HG02571 (cell line): ENCODE measurements at regions not wholly inside any gene's neighbourhood (a gene's known extent, or its start where the extent isn't known, plus 50 kb on each side); places are given as distances from the start of the nearest gene placed in this dataset.
A peak's percentile ranks its signal among the peaks of the same experiment; 100 is the strongest.

Experiments used
- ATAC-seq: cut with Tn5 transposase; IDR thresholded peaks from one replicate; pipeline ENCODE4 v1.9.1; 2021; ENCODE audit warnings: mild to moderate bottlenecking, moderate library complexity; ENCODE audit not compliant: unreplicated experiment

- ATAC-seq = no peak
Observed at GRCh38 chr1:185646202-185646683, 87.9 kb upstream of the HMCN1 start.

GRCh38 chr1:185645686-185646085, 88.5 kb upstream of the HMCN1 start:
- no peak for ATAC-seq

- no peak for ATAC-seq
Observed at GRCh38 chr1:185645162-185645640, 89.0 kb upstream of the HMCN1 start.

GRCh38 chr1:185644531-185644930, 89.7 kb upstream of the HMCN1 start:
- no peak for ATAC-seq

- ATAC-seq = peak; percentile 98
Observed at GRCh38 chr1:185636848-185637247, 97.3 kb upstream of the HMCN1 start.

DNA sequence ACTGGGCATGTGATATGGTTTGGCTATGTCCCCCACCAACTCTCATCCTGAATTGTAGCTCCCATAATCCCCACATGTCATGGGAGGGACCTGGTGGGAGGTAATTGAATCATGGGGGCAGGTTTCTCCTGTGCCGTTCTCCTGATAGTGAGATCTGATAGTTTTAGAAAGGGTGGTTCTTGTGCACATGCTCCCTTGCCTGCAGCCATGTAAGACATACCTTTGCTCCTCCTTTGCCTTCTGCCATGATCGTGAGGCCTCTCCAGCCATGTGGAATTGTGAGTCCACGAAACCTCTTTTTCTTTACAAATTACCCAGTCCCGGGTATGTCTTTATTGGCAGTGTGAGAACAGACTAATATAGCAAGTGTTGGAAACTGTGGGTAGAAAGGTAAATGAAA, 99.5 kb upstream of the HMCN1 start:
- ATAC-seq = no peak

- no peak for ATAC-seq
Observed at GRCh38 chr1:185632659-185633423, 101.3 kb upstream of the HMCN1 start.

DNA sequence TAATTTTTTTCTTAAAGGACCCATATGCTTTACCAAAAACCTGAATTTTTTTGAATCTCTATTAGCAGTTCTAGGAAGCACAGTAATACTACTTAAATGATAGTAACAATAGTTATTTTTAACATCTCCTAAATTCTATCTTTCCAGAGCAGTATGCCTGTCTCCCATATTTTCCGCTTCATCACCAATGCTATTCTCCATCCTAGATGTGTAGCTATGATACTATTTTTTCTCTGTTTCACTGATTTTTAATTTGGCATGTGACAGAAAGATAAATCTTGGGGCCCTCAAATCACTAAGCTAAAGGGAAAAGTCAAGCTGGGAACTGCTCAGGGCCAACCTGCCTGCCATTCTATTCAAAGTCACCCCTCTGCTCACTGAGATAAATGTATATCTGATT, 102.3 kb upstream of the HMCN1 start:
- no peak for ATAC-seq

GRCh38 chr1:185627761-185628501, 106.3 kb upstream of the HMCN1 start:
- ATAC-seq = no peak

DNA sequence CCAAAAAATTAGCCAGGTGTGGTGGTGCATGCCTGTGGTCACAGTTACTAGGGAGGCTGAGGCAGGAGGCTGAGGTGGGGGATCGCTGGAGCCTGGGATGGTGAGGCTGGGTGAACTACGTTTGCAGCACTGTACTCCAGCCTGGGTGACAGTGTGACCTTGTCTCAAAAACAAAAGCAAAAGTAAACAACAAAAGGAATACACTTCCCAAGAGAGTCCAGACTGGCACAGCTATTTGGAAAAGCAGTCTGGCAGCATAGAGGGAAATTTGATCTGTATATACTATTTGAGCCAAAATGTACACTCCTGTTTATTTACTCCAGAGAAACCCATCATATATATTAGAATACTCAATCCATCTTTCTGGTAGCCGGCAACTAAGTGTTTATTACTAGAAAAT, 107.0 kb upstream of the HMCN1 start:
- no peak for ATAC-seq

GRCh38 chr1:185626344-185626743, 107.8 kb upstream of the HMCN1 start:
- no peak for ATAC-seq

DNA sequence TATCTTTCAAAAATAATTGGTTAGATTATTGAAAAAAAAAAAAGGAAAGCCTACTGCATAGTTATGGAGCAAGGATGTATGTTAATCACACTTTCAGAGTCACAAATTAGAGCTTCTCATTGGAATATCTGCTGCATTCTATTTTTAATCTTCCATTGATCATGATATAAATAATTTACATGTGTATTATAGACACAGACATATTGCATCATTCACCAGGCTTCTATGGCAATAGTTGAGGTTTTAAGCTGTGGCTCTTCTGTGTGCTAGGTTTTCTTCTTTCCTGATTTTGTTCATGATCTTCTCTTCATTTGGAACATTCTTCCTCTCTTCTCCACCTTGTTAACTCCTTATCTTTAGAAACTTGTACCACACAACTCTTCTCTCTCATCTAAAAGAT, 123.2 kb upstream of the HMCN1 start:
- ATAC-seq = no peak

- peak; percentile 76 for ATAC-seq
Observed at GRCh38 chr1:185608177-185608576, 126.0 kb upstream of the HMCN1 start.

DNA sequence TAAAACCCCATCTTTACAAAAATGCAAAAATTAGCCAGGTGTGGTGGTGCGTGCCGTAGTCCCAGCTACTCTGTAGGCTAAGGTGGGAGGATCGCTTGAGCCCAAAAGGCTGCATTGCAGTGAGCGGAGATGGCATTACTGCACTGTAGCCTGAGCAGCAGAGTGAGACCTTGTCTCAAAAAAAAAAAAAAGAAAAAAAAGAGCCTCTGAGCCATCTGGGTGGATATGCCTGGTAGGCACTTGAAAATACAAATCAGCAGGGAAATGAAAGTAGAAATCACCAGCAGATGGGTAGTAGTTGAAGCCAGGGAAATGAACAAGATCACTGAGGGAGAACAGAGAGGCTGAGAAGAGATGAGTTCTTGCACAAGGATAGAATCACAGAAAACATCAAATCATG, 131.0 kb upstream of the HMCN1 start:
- peak; percentile 61 for ATAC-seq

- ATAC-seq = no peak
Observed at GRCh38 chr1:185601189-185601588, 133.0 kb upstream of the HMCN1 start.

DNA sequence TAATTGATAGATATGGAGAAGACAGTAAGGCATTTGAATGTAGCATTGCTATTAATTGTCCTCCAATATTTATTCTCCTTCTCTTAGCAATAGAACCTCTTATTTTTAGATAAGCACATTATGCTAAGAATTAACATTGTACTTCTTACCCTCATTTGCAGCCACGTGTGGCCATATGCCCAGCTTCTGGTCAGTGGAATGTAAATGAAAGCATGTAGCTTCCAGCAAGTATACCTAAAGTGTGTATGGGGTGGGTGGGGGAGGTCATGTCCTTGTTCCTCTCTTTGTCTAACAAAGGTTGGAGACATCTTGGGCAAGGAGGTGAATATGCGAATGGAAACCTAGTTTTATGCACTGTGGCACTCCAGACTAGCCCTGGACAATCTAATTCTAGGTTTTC, 133.6 kb upstream of the HMCN1 start:
- no peak for ATAC-seq

DNA sequence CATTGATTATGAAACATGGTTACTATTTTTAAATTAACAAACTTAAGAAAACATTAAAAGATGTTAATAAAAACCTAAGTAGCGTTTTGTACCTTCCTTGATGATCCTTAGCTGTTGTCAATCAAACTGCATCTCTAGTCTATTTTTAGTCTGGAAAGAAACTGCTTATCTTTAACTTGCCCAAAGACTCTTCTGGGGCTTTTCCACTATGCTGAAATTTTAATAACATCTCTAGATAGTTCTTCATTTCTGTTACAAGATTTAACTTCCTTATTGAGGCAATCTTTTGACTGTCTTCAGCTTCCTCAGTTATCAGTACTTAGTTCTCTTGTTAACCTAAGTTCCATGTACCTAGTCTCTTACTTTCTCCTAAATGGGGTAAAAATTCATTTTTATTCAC, 135.9 kb upstream of the HMCN1 start:
- no peak for ATAC-seq

DNA sequence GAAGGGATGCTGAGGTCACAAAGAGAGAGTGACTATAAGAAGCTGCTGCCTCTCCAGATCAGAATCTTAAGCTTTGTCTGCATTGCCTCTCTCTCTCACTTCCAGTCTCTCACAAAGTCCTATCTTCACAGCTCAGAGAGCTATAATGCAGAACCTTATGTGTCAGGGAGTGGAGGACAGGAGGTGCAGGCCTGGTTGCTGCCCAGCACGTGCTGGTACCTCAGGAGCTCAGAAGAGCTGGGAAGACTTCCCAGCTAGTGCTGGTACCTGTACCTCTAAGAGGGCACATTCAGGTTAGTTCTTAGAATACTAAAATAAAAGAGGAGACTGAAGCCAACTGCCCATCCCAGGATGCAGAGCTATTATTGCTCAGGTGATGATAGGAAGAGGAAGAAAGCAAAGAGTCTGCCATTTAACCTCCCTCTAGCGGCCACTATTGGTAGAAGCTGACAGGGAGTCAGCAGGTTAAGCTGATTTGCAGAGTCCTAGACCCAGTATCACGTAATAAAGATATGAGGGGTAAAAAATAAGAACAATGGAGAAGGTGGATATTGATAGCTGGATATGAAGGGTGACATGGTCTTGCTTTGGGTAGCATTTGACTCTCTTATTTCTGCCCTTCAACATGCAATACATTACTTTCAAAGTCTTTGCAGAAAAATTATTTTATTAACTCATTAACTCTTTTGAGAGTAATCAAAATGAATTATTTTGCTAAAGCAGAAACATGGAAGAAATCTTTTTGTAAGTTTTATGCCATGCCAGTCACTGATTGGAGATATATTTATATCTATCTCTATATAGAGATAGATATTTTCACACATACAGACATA, 138.1 kb upstream of the HMCN1 start:
- ATAC-seq = peak; percentile 81

GRCh38 chr1:185594786-185595410, 139.3 kb upstream of the HMCN1 start:
- ATAC-seq = no peak

DNA sequence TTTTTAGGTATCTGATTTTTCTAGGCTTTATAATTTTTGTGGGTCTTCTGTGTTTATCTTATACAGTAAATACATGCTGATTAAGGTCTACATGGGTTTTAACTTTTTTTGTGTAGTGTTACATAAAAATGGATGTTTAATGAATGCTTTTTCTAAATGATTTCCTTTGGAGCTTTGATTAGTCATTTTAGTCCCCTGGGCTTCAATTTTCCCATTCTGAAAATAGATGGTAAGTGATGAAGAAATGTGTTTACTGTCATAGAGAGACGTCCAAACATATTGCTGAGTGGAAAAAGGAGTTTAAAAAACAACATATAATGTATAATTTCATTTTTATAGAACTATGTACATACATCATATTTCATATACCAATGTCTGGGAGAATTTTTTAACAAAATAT, 140.9 kb upstream of the HMCN1 start:
- ATAC-seq = no peak

DNA sequence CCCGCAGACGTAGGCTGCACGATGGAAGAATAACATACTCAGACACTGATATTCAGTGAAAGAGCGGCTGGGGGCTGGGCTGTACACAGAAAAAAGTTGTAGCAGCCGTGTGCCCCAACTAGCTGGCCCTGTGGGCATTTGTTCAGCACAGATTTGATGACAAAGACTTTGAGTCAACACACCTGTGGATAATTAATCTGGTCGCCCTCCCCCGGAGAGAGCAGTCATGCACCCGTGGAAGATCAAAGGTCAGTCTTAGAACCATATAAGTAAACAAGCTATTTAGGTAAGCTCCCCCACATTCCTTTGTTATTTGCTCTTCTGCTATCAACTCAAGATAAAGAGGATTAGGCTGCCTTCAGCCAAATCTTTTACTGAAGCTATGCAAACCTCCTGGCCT, 148.4 kb upstream of the HMCN1 start:
- ATAC-seq = no peak
